ENCODE measurements at regions not wholly inside any gene's neighbourhood (a gene's known extent, or its start where the extent isn't known, plus 50 kb on each side); places are given as distances from the start of the nearest gene placed in this dataset.

- TF ChIP-seq CTCF (conservative IDR thresholded peaks at IDR 0.05 in 1 of 2, IDR thresholded peaks at IDR 0.05 in 1 of 2; ENCODE audit: extremely low read depth in 1 of 2, insufficient read depth in 1 of 2, low read depth in 1 of 2, low read length in 2 of 2) (no peak), EZH2 (IDR thresholded peaks at IDR 0.05; ENCODE audit: borderline replicate concordance, low read length) (no peak)
These were observed 244.6 kb downstream of the DMRT2 start for GRCh38 chr9:1294641-1295258.

All from mammary epithelial cell (primary cell).